Superior temporal gyrus (tissue), 1 donor: ENCODE measurements at regions not wholly inside any gene's neighbourhood (a gene's known extent, or its start where the extent isn't known, plus 50 kb on each side); places are given as distances from the start of the nearest gene placed in this dataset.

ENCODE experiments used
- DNase-seq: peaks from one replicate; pipeline ENCODE4 v3.0.0-alpha.2; 2016; ENCODE audit errors: extremely low spot score

DNA sequence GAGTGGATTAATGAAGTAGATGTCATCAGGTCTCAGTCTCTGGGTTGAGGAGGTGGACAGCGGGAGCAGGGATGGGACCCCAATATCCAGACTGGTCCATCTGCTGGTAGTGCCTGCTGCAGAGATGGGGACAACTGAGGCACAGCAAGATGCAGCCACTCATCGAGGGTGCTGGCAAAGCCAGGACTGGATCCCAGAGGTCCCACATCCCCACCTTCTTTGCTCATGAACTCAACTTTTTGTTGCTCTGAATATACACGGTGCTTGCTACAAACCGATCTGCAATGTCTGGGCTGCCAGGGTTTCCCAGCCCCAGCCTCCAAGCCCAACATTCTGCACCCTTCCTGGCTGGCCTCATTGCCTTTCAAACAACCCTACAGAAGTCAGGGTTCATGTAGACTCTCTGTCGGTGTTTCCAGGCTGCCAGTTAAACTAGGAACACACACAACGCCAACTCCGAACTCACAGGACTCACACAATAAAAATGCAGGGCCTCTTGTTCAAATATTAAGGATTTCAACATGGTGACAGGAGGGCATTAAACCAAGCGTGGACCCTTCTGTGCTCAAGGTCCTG lies 168.2 kb downstream of the MN1 start:
- no peak for DNase-seq

GRCh38 chr22:27634043-27634740 lies 167.4 kb downstream of the MN1 start:
- DNase-seq = no peak

GRCh38 chr22:27635435-27635834 lies 166.1 kb downstream of the MN1 start:
- DNase-seq = no peak

DNA sequence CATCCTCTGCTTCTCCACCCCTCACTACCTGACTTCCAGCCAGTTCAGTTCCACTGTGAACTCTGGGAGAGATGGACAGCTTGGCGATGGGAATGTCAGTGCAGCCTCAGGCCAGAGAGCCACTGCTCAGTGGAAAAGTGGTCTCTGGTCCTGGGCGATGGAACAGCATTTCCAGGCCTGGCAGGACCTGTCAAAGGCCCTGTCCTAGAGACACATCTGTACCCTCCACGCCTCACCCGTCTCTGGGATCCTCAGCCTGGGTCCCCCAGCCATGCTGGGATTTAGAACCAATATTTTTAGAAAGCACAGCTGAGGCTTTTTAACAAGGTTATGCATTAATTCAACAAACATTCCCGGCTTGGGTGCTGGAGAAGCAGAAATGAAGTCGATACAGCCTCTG lies 165.7 kb downstream of the MN1 start:
- DNase-seq = no peak

- DNase-seq = no peak
Measured at GRCh38 chr22:27636716-27637508, 164.6 kb downstream of the MN1 start.

- no peak for DNase-seq
Measured at GRCh38 chr22:27637604-27638003, 164.0 kb downstream of the MN1 start.

DNA sequence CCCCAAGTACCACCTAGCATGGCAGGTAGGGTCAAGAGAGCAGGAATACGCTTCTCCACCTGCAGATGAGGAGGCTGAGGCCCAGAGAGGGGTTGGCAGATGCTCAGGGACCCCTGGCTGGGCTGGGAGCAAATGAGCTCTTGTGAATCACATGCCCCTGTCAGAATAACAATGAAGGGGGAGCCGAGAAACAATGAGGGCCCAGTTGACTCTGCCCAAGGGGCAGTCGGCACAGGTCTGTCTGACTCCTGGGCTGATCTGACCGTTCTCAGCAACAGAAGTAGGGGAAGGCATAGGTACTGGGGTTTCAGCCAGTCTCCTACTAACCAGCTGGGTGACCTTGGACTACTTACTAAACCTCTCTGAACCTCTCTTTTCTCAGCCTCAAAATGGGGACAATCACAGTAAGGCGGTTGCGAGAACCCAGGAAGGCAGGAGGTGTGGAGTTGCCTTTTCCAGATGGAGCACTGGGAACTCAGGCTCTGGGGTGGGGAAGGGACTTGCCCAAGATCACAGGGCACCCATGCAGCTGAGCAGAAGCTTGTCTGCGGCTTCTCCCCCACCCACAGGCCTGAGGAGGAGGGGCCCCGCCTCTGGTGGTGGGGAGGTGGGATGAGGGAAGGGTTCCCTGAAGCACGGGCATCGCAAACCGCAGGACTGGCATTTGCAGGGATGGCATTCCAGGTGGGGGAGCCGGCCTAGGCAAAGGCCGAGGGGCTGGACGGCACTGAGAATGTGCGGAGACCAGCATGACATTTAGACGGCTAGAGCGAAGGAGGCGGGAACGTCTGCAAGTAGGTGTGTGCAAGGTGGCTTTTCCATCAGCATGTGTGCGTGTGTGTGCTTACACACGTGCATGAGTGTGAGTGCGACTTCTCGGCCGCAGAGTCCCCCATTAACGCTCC lies 163.0 kb downstream of the MN1 start:
- DNase-seq = no peak

GRCh38 chr22:27639248-27640086 lies 162.1 kb downstream of the MN1 start:
- DNase-seq = no peak

GRCh38 chr22:27641049-27641795 lies 160.3 kb downstream of the MN1 start:
- DNase-seq = peak; percentile 35

DNA sequence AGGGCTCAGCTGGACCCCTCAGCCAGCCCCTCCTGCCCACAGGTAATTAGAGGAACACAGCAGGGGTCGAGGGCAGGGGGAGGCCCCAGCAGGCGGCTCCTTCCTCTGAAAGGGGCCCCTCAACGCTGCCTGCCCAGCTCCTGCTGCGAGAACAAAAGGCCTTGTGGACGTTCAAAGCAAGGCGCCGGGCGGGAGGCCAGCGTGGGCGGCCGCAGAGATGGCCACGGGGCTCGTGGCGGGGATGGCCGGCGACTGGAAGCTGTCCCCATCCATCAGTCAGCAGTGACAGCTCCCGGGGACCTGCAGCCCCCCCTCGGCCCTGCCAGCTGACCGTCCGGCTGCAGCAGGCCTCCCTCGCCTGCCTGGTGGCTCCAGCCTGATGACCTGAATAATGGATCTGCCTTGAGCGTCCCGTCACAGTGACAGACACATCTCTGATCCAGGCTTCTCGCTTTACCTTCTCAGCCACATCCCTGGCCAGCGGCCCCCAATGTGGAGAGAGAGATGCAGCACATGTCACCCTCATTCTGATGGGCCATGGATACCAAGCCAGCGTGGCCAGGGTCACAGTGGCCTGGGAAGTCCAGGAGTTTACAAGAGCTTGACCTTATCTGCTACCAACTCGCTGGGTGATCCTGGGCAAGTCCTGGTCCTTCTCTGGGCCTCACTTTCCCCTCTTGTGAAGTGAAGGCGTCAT lies 159.3 kb downstream of the MN1 start:
- peak; percentile 93 for DNase-seq

DNA sequence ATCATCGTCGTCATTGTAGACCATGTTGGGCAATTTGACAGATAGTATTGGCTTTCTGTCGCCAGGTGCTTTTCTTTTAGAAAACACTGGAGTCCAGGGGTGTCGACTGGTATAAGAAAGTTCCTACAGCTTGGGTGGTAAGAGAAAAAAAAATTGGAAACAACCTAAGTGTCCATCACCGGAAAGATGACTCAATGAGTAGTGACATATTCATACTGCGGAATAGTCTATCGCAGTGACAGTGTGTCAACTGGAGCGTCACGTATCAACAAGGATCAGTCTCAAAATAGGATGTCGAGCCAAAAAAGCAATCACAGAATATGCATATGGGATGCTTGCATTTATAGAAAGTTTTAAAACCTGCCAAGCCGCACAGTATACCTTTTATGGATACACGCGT lies 157.6 kb downstream of the MN1 start:
- DNase-seq = no peak

GRCh38 chr22:27644566-27644965 lies 157.0 kb downstream of the MN1 start:
- no peak for DNase-seq

GRCh38 chr22:27647540-27647939 lies 154.0 kb downstream of the MN1 start:
- no peak for DNase-seq

DNA sequence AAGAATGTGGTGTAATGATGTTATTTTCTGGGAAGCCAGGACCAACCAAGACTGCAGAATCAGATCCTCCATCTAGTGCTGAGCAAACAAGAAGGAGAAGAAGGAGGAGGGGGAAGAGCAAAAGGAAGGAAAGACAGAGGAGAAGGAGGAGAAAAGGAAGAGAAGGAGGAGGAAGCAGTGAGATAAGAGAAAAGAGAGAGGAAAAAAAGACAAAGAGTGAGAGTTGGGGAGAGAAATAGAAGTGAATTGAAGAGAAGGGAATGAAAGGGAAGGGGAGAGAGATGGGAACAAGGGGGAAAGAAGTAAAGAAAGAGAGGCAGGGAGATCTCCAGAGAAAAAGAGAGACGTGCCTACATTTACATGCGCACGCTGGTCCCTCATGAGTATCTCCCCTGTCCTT lies 153.5 kb downstream of the MN1 start:
- no peak for DNase-seq

GRCh38 chr22:27648853-27649252 lies 152.7 kb downstream of the MN1 start:
- DNase-seq = no peak

GRCh38 chr22:27650572-27650971 lies 151.0 kb downstream of the MN1 start:
- DNase-seq = no peak

- no peak for DNase-seq
Measured at GRCh38 chr22:27650985-27651384, 150.6 kb downstream of the MN1 start.

DNA sequence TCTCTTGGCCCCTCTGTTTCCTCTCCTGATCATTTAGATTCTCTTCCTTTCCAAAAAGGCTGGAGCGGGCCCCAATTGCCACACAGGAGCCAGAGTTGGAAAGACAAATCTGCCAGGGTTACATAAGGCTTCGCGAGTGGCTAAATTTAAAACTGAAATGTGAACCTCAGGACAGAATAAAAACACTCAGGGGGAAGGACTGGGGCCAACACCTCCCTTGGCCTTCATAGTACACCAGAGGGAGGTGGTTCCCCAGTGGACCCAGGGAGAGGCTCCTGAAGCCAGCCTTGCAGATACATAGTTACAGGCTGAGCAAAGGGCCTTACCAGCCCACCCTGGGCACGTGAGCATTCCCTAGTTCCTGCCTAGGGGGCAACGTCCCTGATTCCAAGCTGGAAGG lies 150.1 kb downstream of the MN1 start:
- no peak for DNase-seq

GRCh38 chr22:27654546-27655445 lies 146.8 kb downstream of the MN1 start:
- DNase-seq = no peak
